ENCODE measurements at regions not wholly inside any gene's neighbourhood (a gene's known extent, or its start where the extent isn't known, plus 50 kb on each side); places are given as distances from the start of the nearest gene placed in this dataset.

DNA sequence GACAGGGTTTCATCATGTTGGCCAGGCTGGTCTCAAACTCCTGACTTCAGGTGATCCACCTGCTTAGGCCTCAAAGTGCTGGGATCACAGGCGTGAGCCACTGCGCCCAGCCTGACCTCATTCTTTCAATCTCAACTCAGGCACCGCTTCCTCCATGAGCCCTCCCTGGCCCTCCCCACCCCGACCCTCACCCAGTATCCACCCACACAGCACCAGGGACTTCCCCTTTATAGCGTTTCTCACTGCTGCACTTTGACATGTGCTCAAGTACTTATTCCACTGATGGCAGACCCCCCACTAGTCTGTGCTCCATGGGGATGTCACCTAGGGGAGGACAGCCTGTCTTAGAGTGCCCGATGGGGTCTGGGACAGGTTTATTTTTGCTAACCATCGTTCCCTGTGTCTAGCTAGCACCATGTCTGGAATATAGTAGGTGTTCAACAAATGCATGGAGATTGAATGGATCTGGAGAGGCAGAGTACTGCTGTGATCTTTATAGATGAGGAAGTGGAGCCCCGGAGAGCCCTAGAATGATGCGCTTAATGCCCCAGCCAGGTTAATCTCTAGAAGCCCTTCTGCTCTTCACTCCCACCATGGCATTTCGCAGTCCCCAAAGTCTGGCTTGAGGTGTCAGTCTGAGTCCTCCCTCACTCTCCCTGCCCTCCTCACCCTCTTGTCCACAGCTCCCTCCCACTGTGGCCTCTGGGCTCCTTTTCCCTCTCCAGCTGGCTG lies 258.8 kb downstream of the RPS24 start:
- DNase-seq (ENCODE audit: extremely low read depth in 1 of 2, low read depth in 1 of 2) = no peak

DNA sequence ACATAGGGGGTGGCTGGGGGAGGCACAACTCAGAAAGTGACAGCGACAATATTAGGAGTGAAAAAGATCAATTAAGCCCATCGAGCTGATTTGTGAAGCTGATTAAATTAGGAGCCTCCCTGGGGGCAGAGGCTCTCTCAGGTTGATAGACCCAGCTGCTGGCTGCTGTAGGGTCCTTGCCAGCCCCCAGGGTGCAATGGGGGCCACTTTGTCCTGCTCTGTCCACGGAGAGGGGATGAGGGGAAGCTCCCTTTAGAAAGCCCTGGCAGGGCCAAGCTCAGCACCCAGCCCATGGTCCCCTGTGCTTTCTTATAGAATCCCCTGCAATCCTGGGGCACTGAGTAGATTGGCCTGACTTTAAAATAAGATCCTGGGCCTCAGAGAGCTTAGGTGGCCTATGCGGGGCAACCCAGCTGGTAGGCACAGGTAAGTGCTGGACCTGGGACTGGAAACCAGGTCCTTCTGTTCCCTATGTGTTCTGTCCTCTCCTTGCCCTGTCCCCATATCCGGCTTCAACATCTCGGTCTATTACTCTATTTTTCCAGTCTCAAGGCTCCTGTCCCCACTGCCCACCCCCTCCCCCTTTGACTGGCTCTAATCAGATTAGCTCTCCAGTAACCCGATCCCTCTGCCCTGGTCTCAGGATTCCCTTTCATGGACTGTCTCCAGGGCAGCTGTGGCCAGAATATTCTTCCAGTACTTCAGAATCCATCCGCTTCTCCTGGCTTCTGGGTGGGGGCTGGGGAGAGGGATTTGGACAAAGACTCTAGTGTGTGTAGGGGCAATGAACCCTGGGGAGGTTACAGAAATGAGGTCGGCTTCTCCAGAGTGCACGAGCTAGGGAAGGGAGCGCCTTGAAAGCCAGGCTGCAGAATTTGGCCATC lies 259.6 kb downstream of the RPS24 start:
- no peak for DNase-seq (ENCODE audit: extremely low read depth in 1 of 2, low read depth in 1 of 2)

DNA sequence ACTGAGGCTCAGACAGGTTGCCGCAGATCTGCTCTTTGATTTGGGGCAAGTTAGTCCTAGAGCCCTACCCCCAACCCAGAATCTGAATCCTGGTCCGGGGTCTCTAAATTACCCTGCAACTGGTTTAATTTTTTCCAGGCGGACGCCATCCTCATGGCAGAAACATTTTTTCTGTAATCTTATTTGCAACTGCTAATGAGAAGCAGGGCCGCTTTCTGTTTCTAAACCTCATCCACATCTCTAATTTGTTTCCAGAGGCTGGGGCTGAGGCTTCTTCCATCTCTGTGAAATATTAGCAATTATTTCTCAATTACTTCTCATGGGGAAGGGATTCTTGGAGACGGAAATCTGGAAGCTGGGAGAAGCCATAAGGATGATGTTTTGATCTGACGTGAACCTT lies 261.6 kb downstream of the RPS24 start:
- no peak for DNase-seq (ENCODE audit: extremely low read depth in 1 of 2, low read depth in 1 of 2)

DNA sequence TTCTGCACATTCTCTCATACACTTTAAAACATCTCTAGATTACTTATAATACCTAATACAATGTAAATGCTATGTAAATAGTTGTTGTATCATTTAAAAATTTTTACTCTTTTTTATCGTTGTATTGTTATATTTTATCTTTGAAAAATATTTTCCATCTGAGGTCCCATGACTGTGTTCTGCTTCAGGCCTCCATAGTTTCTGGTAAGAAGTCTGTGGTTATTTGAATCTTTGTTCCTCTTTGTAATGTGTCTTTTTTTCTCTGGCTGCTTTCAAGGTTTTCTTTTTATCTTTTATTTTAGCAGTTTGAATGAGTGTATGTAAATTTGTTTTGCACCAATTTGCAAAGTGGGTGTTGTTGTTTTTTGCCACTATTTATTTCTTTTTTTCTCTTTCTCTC lies 263.1 kb downstream of the RPS24 start:
- DNase-seq (ENCODE audit: extremely low read depth in 1 of 2, low read depth in 1 of 2) = no peak

DNA sequence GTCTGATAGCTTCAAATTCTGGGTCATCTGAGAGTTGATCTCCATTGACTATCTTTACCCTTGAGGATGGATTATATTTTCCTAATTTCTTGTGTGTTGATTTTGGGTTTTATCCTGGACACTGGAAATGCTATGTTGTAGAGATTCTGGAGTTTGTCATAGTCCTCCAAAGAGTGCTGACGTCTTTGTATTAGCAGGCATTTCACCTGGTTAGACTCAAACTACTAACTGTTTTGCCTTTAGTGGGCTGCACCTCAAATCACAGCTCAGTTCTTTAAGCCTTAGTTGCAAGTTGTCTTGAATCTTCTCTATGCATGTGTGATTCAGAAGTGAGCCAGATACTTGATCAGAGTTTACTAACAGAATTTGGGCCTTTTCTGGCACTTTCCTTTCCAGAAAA lies 264.3 kb downstream of the RPS24 start:
- no peak for DNase-seq (ENCODE audit: extremely low read depth in 1 of 2, low read depth in 1 of 2)

DNA sequence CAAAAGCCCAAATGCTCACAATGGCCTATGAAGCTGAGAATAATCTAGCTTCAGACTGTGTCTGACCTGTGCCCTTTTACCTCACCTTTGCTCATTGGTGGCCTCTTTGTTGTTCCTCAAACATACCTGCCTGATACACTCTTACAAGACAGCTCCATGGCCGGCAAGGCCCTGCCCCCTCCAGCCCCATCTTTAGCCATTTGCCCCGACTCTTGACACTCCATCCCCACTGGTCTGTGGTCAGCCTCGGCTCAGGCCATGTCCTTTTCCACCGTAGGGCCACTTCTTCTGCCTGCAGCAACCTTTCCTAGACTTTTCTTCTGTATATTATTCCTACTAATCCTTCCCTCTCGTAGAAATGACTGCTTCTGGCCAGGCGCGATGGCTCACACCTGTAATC lies 265.2 kb downstream of the RPS24 start:
- no peak for DNase-seq (ENCODE audit: extremely low read depth in 1 of 2, low read depth in 1 of 2)

DNA sequence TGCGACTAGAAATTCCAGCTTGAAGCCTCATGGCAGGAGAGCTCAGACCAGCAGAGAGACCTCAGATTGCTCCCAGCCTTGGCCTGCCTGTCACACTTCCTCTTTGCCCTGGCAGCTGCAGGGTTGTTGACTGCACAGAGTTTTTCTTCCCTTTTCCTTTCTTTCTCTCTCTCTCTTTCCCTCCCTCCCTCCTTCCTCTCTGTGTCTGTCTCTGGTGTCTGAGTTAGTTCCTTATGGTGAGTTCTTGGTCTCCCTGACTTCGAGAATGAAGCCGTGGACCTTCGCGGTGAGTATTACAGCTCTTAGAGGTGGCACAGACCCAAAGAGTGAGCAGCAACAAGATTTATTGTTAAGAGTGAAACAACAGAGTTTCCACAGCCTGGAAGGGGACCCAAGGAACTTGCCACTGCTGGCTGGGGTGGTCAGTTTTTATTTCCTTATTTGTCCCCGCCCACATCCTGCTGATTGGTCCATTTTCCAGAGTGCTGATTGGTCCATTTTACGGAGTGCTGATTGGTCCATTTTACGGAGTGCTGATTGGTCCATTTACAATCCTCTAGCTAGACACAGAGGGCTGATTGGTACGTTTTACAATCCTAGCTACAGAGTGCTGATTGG lies 266.3 kb downstream of the RPS24 start:
- DNase-seq (ENCODE audit: extremely low read depth in 1 of 2, low read depth in 1 of 2) = no peak

DNA sequence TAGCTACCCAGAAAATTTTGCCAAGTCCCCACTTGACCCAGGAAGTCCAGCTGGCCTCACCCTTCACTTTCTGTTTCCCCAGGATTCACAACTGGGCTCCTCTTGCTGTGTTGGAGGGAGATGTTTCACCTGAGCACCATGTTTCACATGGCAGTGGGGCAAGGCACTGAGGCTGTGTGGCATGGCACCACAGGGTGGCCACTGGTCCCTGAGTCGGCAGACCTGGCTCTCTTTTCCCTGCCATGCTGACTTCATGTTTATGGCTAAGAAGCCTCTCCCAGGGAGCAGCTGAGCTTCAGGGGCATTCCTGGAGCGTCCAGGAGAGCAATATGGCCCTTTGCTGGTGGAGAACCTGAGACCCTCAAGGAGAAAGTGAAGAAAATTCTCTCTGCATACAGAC lies 266.9 kb downstream of the RPS24 start:
- DNase-seq (ENCODE audit: extremely low read depth in 1 of 2, low read depth in 1 of 2) = no peak

DNA sequence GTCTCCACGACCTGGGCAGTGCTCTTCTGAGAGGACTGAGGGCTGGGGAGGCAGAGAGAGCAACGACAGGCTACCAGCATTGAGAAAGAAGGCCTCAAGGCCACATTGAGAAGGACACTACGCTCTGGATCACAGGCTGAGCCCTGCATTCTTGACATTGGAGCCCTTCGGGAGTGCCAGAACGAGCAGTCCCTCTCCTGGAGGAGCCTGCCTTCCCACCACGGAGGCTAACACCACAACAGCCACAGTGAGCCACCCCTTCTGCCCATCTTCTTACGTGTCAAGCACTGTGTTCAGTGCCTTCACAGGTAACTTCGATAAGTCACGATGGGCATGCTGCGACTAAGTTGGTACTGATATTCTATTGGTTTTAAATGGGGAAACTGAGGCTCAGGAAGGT lies 267.8 kb downstream of the RPS24 start:
- DNase-seq (ENCODE audit: extremely low read depth in 1 of 2, low read depth in 1 of 2) = no peak

DNA sequence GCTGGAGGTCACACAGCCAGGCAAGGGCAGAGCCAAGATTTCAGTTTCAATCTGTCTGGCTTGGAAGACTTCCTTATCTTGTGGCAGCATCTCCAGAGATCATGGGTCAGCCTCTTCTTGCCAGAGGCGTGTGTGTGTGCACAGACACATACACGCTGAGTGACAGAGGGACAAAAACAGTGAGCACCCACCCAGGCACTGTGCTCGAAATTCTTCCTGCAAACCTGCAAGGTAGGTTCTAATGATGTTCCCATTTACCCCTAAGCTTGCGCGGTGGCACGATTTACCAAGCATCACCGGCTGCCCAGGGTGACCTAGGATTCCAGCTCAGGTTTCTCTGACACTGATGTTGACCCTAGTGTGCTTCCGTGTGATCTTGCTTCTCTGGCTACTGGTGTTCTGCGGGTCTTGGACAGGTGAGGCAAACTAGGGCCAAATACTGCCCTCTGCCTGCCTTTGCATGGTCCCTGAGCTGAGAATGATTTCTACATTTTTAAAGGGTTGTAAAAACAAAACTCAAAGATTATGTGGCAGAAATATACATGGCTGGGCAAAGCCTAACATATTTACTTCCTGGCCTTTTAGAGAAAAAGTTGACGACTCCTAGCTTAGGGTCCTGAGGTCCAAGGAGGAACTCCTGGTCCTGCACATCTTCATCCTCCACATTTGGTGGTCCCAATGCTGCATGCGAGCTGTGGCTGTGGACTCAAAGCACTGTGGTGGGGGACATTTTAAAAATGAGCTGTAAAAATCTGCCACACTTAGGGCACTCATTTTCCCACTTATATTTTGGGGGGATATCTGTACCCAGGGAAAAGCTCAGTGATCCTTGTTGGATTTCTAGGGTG lies 268.5 kb downstream of the RPS24 start:
- DNase-seq (ENCODE audit: extremely low read depth in 1 of 2, low read depth in 1 of 2) = no peak

DNA sequence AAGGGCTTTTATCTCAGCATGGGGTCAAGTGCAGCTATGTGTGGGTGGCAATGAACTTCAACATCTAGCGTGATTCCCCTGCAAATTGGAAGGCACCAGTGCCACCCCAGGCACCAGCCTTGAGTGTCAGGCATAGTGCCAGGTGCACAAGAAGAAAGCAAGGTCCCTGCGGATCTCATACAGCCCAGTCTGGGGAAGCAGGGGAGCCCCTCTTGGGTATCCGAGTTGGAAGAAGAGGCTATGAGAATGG lies 269.0 kb downstream of the RPS24 start:
- no peak for DNase-seq (ENCODE audit: extremely low read depth in 1 of 2, low read depth in 1 of 2)

DNA sequence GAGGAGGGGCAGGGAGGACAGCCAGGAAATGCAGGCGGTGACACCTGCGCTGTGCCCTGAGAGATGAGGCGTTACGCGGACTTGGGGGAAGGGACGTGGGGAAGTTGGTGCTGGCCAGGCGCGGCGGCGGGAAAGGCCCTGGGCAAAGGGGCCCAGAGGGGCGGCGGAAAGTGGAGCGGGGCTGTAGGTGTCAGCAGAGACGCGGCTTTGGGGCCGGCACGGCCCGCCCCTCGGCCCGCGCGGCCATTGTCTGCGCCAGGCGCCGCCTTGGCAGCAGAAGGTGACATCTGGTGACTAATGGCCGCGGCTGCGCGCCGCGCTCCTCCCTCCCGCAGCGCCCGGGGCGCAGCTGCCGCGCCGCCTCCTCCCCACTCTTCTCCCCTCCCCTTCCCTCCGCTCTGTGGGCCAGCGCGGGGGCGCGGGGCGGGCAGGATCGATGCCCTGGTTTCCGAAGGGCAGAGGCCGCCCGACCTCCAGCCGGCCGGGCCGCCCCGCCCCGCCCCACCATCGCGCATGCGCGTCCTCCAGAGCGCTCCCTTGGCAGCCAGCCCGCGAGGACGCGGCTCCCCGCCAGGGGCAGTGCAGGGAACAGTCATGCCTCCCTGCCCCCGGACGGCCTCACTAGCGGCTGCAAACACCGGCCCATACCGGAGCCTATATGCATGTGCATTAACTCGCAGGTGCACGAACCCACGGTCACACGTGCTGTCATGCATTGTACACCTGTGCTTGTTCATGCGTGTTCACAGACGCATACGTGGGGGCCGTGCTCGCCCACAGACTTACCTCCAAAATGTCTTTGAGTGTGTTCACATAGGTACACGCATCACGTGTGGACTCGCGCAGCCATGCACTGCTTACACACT lies 269.6 kb downstream of the RPS24 start:
- DNase-seq (ENCODE audit: extremely low read depth in 1 of 2, low read depth in 1 of 2) = peak; percentile 90 to 94

DNA sequence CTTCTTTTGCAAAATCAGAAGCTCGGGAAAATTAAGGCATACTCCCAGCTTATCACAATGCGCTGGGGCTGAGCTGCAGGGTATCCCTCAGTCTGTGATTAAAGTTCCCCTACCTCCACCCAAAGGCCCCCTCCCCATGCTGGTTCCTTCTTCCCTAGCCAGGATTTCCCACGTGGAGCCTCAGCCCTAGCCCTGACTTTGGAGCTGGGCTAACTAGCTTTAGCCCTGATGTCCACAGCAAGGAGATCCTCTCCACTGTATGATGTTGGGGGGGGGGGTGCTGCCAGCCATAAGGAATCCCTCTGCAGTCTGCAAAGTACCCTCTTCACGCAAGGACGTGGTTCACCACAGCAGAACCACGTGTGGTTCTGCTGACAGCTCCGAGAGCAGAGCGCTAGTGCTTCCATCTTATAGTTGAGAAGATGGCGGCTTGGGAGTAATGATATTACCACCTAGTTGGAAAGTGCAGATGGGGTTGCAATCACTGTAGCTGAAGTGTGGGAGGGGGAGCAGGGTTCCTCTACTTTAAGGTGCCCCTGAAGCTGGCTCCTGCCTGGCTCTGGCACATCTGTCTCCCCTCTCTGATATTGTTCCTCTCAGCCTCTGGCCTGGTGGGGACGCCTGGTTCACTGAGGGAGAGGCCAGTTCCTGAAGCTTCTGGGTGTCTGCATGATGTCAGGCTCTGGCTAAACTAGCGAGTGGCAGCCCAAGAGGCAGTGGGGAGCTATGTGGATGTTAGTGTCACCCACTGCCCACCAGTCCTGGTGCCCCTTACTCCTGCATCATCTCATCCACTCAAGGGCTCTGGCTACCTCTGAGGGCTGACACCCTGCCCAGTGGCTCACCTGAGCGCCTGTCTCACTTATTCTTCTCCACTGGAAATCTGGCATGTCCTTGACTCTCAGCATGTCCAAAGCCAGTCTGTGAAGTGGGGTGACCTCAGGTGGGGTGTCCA lies 270.7 kb downstream of the RPS24 start:
- no peak for DNase-seq (ENCODE audit: extremely low read depth in 1 of 2, low read depth in 1 of 2)

DNA sequence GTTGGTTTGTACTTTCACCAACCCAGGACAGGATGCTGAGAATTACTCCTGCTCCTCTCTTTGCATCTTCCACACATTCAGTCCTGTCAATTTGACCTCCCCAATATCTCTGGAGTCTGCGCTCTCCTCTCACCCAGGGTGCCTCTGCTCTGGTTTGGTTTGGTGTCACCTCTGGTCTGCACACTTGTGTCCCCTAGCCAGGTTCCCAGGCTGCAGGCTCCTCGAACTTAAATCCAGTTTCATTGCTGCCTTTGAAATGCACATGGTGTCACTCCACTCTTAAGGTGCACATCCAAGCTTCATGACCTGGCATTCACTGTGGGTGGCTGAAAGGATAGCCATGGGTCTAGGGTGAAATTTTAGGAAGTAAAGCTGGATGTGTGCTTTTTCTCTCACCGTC lies 271.6 kb downstream of the RPS24 start:
- DNase-seq (ENCODE audit: extremely low read depth in 1 of 2, low read depth in 1 of 2) = no peak

DNA sequence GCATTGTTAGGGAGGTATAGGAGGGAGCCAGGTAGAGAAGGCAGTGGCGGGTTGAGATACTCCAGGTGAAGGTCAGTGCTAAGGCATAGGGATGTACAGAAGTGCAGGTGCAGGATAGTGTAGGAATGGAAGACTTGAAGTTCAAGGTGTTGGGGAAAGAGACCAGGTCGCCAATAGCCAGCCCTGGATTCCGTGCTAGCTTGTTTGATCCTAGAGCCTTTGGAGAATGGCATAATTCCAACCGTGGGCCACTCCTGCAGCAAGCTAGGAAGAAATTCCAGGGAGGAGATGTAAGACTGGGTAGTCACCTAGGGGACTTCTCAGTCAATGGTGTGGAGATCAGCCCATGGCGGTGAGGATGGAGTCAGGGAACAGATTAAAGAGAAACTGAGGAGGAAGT lies 272.7 kb downstream of the RPS24 start:
- no peak for DNase-seq (ENCODE audit: extremely low read depth in 1 of 2, low read depth in 1 of 2)

DNA sequence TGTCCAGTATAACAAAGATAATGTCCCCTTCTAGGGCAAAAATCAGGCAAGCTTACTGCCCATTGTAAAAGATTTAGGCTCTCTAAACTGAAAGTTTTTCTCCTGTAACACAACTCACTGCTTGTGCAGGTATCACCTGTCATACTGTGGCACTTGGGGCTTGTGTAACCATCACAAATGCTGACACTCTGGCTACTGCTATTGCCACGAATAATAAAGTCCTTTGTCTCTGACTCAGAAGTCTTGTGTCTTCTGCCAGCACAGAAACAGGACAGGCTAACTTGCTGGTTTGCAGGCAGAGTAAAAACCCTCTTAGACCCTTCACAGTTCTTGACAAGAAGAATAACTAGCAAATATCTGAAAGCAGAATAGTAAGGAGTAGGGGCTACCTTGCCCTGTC lies 273.9 kb downstream of the RPS24 start:
- no peak for DNase-seq (ENCODE audit: extremely low read depth in 1 of 2, low read depth in 1 of 2)

DNA sequence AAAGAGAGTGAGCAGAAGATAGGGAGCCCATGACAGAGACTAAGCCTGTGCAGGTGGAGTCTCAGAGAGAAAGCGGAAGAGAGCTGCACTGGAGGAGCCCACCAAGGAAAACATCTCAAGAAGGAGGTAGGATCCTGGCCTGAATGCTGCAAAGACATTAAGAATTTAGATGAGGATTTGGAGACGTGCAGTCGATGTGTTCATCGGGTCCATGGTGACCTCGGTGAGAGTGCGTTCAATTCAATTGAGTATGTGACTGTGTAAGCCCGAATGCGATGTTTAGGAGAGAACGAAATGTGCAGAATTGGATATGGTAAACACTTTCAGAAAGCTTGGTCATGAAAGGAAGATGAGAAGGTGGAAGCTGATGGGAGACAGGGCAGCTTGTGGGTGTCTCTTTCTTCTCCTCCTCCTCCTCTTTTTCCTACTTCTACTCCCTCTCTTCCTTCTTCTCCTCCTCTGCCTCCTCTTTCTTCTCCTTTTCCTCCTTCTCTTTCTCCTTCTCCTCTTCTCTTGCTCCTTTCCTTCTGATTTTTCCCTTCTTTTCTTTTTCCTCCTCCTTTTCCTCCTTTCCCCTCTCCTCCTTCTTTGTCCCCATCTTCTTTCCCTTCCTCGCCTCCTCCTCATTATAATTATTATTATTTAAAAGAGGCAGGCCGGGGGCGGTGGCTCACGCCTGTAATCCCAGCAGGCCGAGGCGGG lies 276.0 kb downstream of the RPS24 start:
- no peak for DNase-seq (ENCODE audit: extremely low read depth in 1 of 2, low read depth in 1 of 2)

DNA sequence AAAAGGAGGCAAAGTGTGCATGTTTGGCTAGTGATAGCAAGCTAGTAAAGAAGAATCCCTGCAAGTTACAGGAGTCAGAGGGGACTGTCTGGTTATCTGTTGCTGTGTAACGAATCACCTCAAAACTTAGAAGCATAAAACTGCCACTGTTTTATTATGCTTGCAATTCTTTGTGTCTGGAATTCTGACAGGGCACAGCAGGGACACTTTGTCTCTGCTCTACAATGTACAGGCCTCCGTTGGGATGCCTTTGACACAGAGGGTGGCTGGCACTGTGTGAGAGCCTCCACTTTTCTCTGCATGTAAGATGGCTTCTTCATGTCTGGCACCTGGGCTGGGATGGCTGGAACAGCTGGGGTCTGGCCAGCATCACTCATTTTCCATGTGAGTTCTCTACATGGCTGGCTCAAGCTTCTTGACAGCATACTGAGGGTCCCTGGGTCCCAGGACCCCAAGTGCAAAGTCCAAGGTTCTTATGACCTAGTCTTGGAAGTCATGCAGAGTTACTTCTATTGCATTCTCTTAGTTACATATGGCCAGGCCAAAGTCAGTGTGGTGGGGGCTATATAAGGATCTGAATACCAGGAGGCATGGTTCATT lies 276.9 kb downstream of the RPS24 start:
- no peak for DNase-seq (ENCODE audit: extremely low read depth in 1 of 2, low read depth in 1 of 2)

Measured in stimulated activated CD8-positive, alpha-beta memory T cell treated with anti-CD3 and anti-CD28 coated beads, Interleukin-7, amount 100 ng/mL, for 48 hours (primary cell).